ENCODE measurements at regions not wholly inside any gene's neighbourhood (a gene's known extent, or its start where the extent isn't known, plus 50 kb on each side); places are given as distances from the start of the nearest gene placed in this dataset.

- Mint-ChIP-seq H3K27me3 (no peaks in the 10 kb centered on the region), H3K4me1 (ENCODE audit: low read depth) (peaks cover 18% of the 10 kb centered on the region), H3K4me3 (no peak overlapping the region), H3K9me3 (no peaks in the 10 kb centered on the region), H3K36me3 (ENCODE audit: low read depth) (peaks cover 5% of the 10 kb centered on the region), H3K27ac (no peak overlapping the region)
- ATAC-seq (ENCODE audit: poor library complexity) (no peak), DNase-seq (no peak)
- ChIA-PET CTCF (no interaction called here), POLR2A (no interaction called here)
- intact Hi-C loops (cut with DNase I, micrococcal nuclease): no loop called here
- H3K27ac ChIP-seq (ENCODE audit: low read depth in 1 of 2, low read length in 2 of 2): no peak overlapping the region
- TF ChIP-seq, protein P1, sequence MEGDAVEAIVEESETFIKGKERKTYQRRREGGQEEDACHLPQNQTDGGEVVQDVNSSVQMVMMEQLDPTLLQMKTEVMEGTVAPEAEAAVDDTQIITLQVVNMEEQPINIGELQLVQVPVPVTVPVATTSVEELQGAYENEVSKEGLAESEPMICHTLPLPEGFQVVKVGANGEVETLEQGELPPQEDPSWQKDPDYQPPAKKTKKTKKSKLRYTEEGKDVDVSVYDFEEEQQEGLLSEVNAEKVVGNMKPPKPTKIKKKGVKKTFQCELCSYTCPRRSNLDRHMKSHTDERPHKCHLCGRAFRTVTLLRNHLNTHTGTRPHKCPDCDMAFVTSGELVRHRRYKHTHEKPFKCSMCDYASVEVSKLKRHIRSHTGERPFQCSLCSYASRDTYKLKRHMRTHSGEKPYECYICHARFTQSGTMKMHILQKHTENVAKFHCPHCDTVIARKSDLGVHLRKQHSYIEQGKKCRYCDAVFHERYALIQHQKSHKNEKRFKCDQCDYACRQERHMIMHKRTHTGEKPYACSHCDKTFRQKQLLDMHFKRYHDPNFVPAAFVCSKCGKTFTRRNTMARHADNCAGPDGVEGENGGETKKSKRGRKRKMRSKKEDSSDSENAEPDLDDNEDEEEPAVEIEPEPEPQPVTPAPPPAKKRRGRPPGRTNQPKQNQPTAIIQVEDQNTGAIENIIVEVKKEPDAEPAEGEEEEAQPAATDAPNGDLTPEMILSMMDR (IDR thresholded peaks at IDR 0.05): no peak
- H3K4me1 ChIP-seq (ENCODE audit: insufficient read depth, low read length): peaks cover 22% of the 10 kb centered on the region
- H3K9me3 ChIP-seq (ENCODE audit: control insufficient read depth in 1 of 2, insufficient read depth in 1 of 2, low read length in 2 of 2): no peaks in the 10 kb centered on the region
- no peaks in the 10 kb centered on the region for H3K27me3 ChIP-seq (ENCODE audit: control insufficient read depth in 1 of 2, insufficient read depth in 2 of 2, low read length in 2 of 2)
- no peak overlapping the region for H3K4me3 ChIP-seq (ENCODE audit: low read length)
- H3K36me3 ChIP-seq (ENCODE audit: insufficient read depth, low read length): peaks cover 7% of the 10 kb centered on the region
Measured at GRCh38 chrX:10089378-10089795, 67.4 kb upstream of the CLCN4 start.

GRCh38 chrX:10090319-10090718 is 66.5 kb upstream of the CLCN4 start:
- H3K4me3 Mint-ChIP-seq: no peak overlapping the region
- H3K27ac Mint-ChIP-seq: no peak overlapping the region
- peaks cover 7% of the 10 kb centered on the region for H3K36me3 ChIP-seq (ENCODE audit: insufficient read depth, low read length)
- CTCF ChIA-PET: no interaction called here
- intact Hi-C loops (cut with DNase I, micrococcal nuclease): no loop called here
- ATAC-seq (ENCODE audit: poor library complexity): no peak
- no peaks in the 10 kb centered on the region for H3K9me3 Mint-ChIP-seq
- peaks cover 10% of the 10 kb centered on the region for H3K4me1 Mint-ChIP-seq (ENCODE audit: low read depth)
- no peaks in the 10 kb centered on the region for H3K27me3 Mint-ChIP-seq
- no peaks in the 10 kb centered on the region for H3K27me3 ChIP-seq (ENCODE audit: control insufficient read depth in 1 of 2, insufficient read depth in 2 of 2, low read length in 2 of 2)
- TF ChIP-seq, protein P1 (IDR thresholded peaks at IDR 0.05): no peak
- H3K4me3 ChIP-seq (ENCODE audit: low read length): no peak overlapping the region
- POLR2A ChIA-PET: no interaction called here
- no peak for DNase-seq
- H3K36me3 Mint-ChIP-seq (ENCODE audit: low read depth): peaks cover 5% of the 10 kb centered on the region
- no peaks in the 10 kb centered on the region for H3K9me3 ChIP-seq (ENCODE audit: control insufficient read depth in 1 of 2, insufficient read depth in 1 of 2, low read length in 2 of 2)
- no peak overlapping the region for H3K27ac ChIP-seq (ENCODE audit: low read depth in 1 of 2, low read length in 2 of 2)
- H3K4me1 ChIP-seq (ENCODE audit: insufficient read depth, low read length): peaks cover 18% of the 10 kb centered on the region

DNA sequence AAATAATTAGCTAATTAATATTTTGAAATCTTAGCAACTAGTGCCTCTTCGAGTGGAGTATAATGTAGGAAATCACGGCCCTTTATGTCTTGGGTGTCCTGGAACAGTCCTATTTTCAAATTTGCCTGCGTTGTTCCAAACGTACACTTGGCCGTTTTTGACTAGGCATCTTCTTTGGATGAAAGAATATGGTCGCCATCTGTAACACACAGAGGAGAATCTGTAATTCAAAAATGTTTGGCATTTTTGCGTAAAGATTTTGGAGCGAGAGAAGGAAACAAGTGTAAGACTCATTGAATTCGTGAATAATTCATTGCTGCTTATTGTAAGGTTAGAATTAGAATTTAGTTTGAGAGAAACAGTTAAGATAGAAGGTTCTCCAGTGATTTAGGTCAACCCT is 61.5 kb upstream of the CLCN4 start:
- no peak overlapping the region for H3K4me3 ChIP-seq (ENCODE audit: low read length)
- H3K9me3 ChIP-seq (ENCODE audit: control insufficient read depth in 1 of 2, insufficient read depth in 1 of 2, low read length in 2 of 2): no peaks in the 10 kb centered on the region
- Mint-ChIP-seq H3K27me3 (no peaks in the 10 kb centered on the region), H3K4me3 (no peak overlapping the region), H3K36me3 (ENCODE audit: low read depth) (peaks cover 19% of the 10 kb centered on the region), H3K9me3 (no peaks in the 10 kb centered on the region), H3K4me1 (ENCODE audit: low read depth) (peaks cover 36% of the 10 kb centered on the region), H3K27ac (no peak overlapping the region)
- no peaks in the 10 kb centered on the region for H3K27me3 ChIP-seq (ENCODE audit: control insufficient read depth in 1 of 2, insufficient read depth in 2 of 2, low read length in 2 of 2)
- intact Hi-C loops (cut with DNase I, micrococcal nuclease): no loop called here
- no peak overlapping the region for H3K27ac ChIP-seq (ENCODE audit: low read depth in 1 of 2, low read length in 2 of 2)
- peaks cover 26% of the 10 kb centered on the region for H3K4me1 ChIP-seq (ENCODE audit: insufficient read depth, low read length)
- ChIA-PET POLR2A (interaction anchor here (1.5 to 1.6 kb wide), 2 partner anchors 10 to 79 kb away, joined by 5 to 7 read pairs; no protein-coding TSS in a partner anchor), CTCF (no interaction called here)
- H3K36me3 ChIP-seq (ENCODE audit: insufficient read depth, low read length): peaks cover 7% of the 10 kb centered on the region
- TF ChIP-seq, protein P1 (IDR thresholded peaks at IDR 0.05): no peak
- no peak for DNase-seq
- no peak for ATAC-seq (ENCODE audit: poor library complexity)
